HEK293 (cell line): ENCODE measurements at regions not wholly inside any gene's neighbourhood (a gene's known extent, or its start where the extent isn't known, plus 50 kb on each side); places are given as distances from the start of the nearest gene placed in this dataset.

Source experiments
- CTCF ChIA-PET: fragments of 350-600 bp; formaldehyde crosslinking; extraction: SDS; loops from one replicate; lab custom pipeline; 2021; ENCODE audit warnings: antibody characterized with exemption; lab: Yijun Ruan, JAX
- POLR2A ChIA-PET: fragments of 300-600 bp; formaldehyde crosslinking; extraction: SDS; loops from one replicate; lab custom pipeline; 2020; ENCODE audit warnings: antibody characterized with exemption, inconsistent platforms; lab: Yijun Ruan, JAX
- H3K27ac ChIP-seq: fragments of 200-500 bp; sonication (Bioruptor generic); 2 replicates; pipeline ENCODE4 v1.5.1; 2014; ENCODE audit warnings: low read depth, low read length, control low read depth, inconsistent platforms; ENCODE audit errors: extremely low read depth
- H3K36me3 ChIP-seq, 2 experiments: fragments of 200-500 bp in 1 of 2; sonication (Bioruptor generic) in 1 of 2; 1 replicate in 1 of 2; 2 replicates in 1 of 2; pipeline ENCODE4 v1.5.1; 2014 to 2017; ENCODE audit warnings: inconsistent platforms in 2 of 2, low read length in 2 of 2; ENCODE audit not compliant: control insufficient read depth in 2 of 2, insufficient read depth in 1 of 2
- H3K4me1 ChIP-seq: fragments of 200-500 bp; sonication (Bioruptor generic); 2 replicates; pipeline ENCODE4 v1.5.1; 2014; ENCODE audit warnings: mild to moderate bottlenecking, low read length, inconsistent platforms; ENCODE audit not compliant: control insufficient read depth, insufficient read depth
- H3K4me3 ChIP-seq: 2 replicates; pipeline ENCODE4 v1.5.1; 2011; ENCODE audit warnings: low read depth, mild to moderate bottlenecking, control low read depth, low read length, moderate library complexity
- H3K9me3 ChIP-seq: fragments of 200-500 bp; sonication (Bioruptor generic); 2 replicates; pipeline ENCODE4 v1.5.1; 2014; ENCODE audit warnings: low read depth, low read length, inconsistent platforms; ENCODE audit not compliant: control insufficient read depth, insufficient read depth
- GLIS1 ChIP-seq: fragments of 450-650 bp; formaldehyde crosslinking; IDR thresholded peaks from 2 replicates; pipeline ENCODE4 v1.5.1; 2016; ENCODE audit warnings: missing biosample characterization, missing genetic modification characterization
- HOXD13 ChIP-seq: sonication (generic); formaldehyde crosslinking; IDR thresholded peaks from 2 replicates; pipeline ENCODE4 v1.8.0; 2022; ENCODE audit warnings: missing genetic modification reagents, borderline replicate concordance
- KLF17 ChIP-seq: fragments of 450-650 bp; formaldehyde crosslinking; IDR thresholded peaks from 2 replicates; pipeline ENCODE4 v1.5.1; 2016; ENCODE audit warnings: missing biosample characterization, missing genetic modification characterization
- ZBTB11 ChIP-seq: fragments of 450-650 bp; formaldehyde crosslinking; conservative IDR thresholded peaks from 2 replicates; pipeline ENCODE4 v1.5.1; 2016; ENCODE audit warnings: low read depth, missing biosample characterization, missing genetic modification characterization
- ZNF121 ChIP-seq: fragments of 450-650 bp; formaldehyde crosslinking; IDR thresholded peaks from 2 replicates; pipeline ENCODE4 v1.5.1; 2016; ENCODE audit warnings: missing biosample characterization, missing genetic modification characterization
- ZNF214 ChIP-seq: fragments of 450-650 bp; formaldehyde crosslinking; IDR thresholded peaks from 2 replicates; pipeline ENCODE4 v1.5.1; 2017; ENCODE audit warnings: missing biosample characterization, mild to moderate bottlenecking, missing genetic modification characterization, borderline replicate concordance
- ZNF324 ChIP-seq: fragments of 450-650 bp; formaldehyde crosslinking; IDR thresholded peaks from 2 replicates; pipeline ENCODE4 v1.5.1; 2016; ENCODE audit warnings: missing biosample characterization, missing genetic modification characterization
- ZNF423 ChIP-seq: fragments of 450-650 bp; formaldehyde crosslinking; IDR thresholded peaks from 2 replicates; pipeline ENCODE4 v1.5.1; 2016; ENCODE audit warnings: missing biosample characterization, missing genetic modification characterization
- ZNF426 ChIP-seq: fragments of 450-650 bp; formaldehyde crosslinking; IDR thresholded peaks from 2 replicates; pipeline ENCODE4 v1.5.1; 2017; ENCODE audit warnings: missing biosample characterization, missing genetic modification characterization, mild to moderate bottlenecking, inconsistent platforms, moderate library complexity
- ZNF513 ChIP-seq: fragments of 450-650 bp; IDR thresholded peaks from 2 replicates; pipeline ENCODE4 v1.5.1; 2018; ENCODE audit warnings: missing biosample characterization, missing genetic modification characterization
- ZNF555 ChIP-seq: fragments of 450-650 bp; formaldehyde crosslinking; conservative IDR thresholded peaks from 2 replicates; pipeline ENCODE4 v1.5.1; 2017; ENCODE audit warnings: missing biosample characterization, mild to moderate bottlenecking, missing genetic modification characterization, inconsistent platforms
- ZNF560 ChIP-seq: fragments of 450-650 bp; formaldehyde crosslinking; IDR thresholded peaks from 2 replicates; pipeline ENCODE4 v1.5.1; 2017; ENCODE audit warnings: missing biosample characterization, missing genetic modification characterization, borderline replicate concordance
- ZNF626 ChIP-seq: fragments of 450-650 bp; sonication (Bioruptor Pico); formaldehyde crosslinking; IDR thresholded peaks from 2 replicates; pipeline ENCODE4 v1.5.1; 2018; ENCODE audit warnings: missing biosample characterization, missing genetic modification characterization, inconsistent platforms
- ZNF830 ChIP-seq: fragments of 450-650 bp; IDR thresholded peaks from 2 replicates; pipeline ENCODE4 v1.5.0; 2018; ENCODE audit warnings: missing biosample characterization, missing genetic modification characterization, low read depth, mild to moderate bottlenecking, moderate library complexity
- ZNF843 ChIP-seq: fragments of 450-650 bp; formaldehyde crosslinking; IDR thresholded peaks from 2 replicates; pipeline ENCODE4 v1.5.1; 2016; ENCODE audit warnings: missing biosample characterization, missing genetic modification characterization
- TF ChIP-seq, protein P1 (sequence below): fragments of 450-650 bp; formaldehyde crosslinking; IDR thresholded peaks from 2 replicates; pipeline ENCODE4 v1.5.1; 2016; ENCODE audit warnings: missing biosample characterization, missing genetic modification characterization
- TF ChIP-seq, protein P2 (sequence below): fragments of 450-650 bp; formaldehyde crosslinking; IDR thresholded peaks from 2 replicates; pipeline ENCODE4 v1.5.1; 2016; ENCODE audit warnings: missing biosample characterization, missing genetic modification characterization

DNA sequence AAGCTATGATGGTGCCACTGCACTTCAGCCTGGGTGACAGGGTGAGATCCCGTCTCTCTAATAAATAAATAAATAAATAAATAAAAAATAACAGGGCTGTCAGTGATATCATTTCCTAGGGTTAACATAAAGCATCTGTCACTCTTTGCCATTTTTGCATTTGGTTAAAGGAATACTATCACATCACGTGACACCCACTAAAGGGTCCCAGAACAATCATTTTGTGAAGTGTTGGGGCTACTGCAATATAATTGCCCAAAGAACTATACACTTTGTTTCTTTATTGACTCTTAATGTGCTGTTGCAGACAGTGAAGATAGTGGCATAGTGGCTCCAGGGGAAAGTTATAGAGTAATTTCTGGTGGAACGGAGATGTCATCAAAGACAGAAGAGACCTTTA is 176.5 kb upstream of the MMS22L start:
- CTCF ChIA-PET: interaction anchor here (0.6 to 1.4 kb wide), 4 partner anchors 22 to 400 kb away, joined by 3 to 8 read pairs (median 3); no protein-coding TSS in a partner anchor
- Histone ChIP-seq H3K27ac (no peak overlapping the region), H3K4me1 (no peaks in the 10 kb centered on the region), H3K36me3 (no peaks in the 10 kb centered on the region), H3K4me3 (no peak overlapping the region), H3K9me3 (no peaks in the 10 kb centered on the region)
- no peak for TF ChIP-seq ZNF626 (tag by site-specific recombination)
- TF ChIP-seq ZNF121: no peak
- no peak for TF ChIP-seq ZNF426 (tag by site-specific recombination)
- TF ChIP-seq ZNF843 (tag by site-specific recombination): no peak
- POLR2A ChIA-PET: no interaction called here

- H3K4me3 ChIP-seq: no peak overlapping the region
- POLR2A ChIA-PET: no interaction called here
- no peaks in the 10 kb centered on the region for H3K4me1 ChIP-seq
- no peak overlapping the region for H3K27ac ChIP-seq
- no peaks in the 10 kb centered on the region for H3K36me3 ChIP-seq
- CTCF ChIA-PET: interaction anchor here (0.6 to 1.4 kb wide), 4 partner anchors 23 to 400 kb away, joined by 3 to 8 read pairs (median 3); no protein-coding TSS in a partner anchor
- no peak for TF ChIP-seq ZNF560 (tag by site-specific recombination)
- no peak for TF ChIP-seq ZBTB11 (tag by site-specific recombination)
- TF ChIP-seq ZNF423 (tag by site-specific recombination): no peak
- TF ChIP-seq, protein P1, sequence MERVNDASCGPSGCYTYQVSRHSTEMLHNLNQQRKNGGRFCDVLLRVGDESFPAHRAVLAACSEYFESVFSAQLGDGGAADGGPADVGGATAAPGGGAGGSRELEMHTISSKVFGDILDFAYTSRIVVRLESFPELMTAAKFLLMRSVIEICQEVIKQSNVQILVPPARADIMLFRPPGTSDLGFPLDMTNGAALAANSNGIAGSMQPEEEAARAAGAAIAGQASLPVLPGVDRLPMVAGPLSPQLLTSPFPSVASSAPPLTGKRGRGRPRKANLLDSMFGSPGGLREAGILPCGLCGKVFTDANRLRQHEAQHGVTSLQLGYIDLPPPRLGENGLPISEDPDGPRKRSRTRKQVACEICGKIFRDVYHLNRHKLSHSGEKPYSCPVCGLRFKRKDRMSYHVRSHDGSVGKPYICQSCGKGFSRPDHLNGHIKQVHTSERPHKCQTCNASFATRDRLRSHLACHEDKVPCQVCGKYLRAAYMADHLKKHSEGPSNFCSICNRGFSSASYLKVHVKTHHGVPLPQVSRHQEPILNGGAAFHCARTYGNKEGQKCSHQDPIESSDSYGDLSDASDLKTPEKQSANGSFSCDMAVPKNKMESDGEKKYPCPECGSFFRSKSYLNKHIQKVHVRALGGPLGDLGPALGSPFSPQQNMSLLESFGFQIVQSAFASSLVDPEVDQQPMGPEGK (tag by site-specific recombination): no peak
- no peak for TF ChIP-seq ZNF214 (tag by site-specific recombination)
- TF ChIP-seq GLIS1 (tag by site-specific recombination): no peak
- TF ChIP-seq HOXD13 (CRISPR knock-in tag): no peak
- TF ChIP-seq, all 188 proteins: peak for 0
- no peaks in the 10 kb centered on the region for H3K9me3 ChIP-seq
Observed at GRCh38 chr6:97459986-97460385, 177.0 kb upstream of the MMS22L start.

DNA sequence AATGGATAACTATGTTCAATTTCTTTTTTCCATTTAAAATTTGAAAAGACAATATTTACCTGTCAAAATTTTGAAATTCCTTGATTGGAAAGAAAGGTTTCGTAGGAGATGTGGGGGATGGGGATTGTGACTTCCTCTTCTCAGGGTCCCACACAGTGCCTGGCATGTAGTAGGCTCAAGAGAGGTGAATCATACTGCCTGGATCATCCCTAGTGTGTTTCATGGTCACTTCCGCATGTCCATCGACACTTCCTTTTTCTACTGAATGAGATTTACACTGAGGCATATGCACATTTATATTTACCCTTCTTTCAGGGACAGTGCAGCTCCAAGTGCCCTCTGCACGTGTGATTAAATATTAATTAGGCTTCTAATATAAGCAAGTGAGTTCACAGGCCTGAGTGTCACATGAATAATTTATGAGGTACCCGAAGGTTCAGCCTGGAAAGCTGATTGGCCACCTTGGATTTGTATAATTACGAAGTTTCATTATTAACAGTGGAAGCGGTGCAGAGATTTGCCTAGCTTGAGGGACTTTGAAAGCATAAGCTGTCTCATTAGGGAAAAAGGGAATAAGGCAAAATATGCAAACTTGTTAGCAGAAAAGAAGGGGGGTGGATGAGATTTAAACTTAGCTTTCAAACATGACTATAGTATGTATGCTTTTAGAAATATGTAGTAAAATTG is 177.5 kb upstream of the MMS22L start:
- H3K36me3 ChIP-seq: no peaks in the 10 kb centered on the region
- H3K27ac ChIP-seq: no peak overlapping the region
- no peak overlapping the region for H3K4me3 ChIP-seq
- no peaks in the 10 kb centered on the region for H3K4me1 ChIP-seq
- H3K9me3 ChIP-seq: no peaks in the 10 kb centered on the region
- CTCF ChIA-PET: interaction anchor here (0.7 to 1.4 kb wide), 2 partner anchors 19 to 23 kb away, joined by 3 to 8 read pairs; no protein-coding TSS in a partner anchor
- POLR2A ChIA-PET: no interaction called here
- TF ChIP-seq ZNF555 (tag by site-specific recombination): no peak
- TF ChIP-seq ZNF830 (tag by site-specific recombination): no peak
- no peak for TF ChIP-seq ZNF324 (tag by site-specific recombination)
- TF ChIP-seq, protein P2, sequence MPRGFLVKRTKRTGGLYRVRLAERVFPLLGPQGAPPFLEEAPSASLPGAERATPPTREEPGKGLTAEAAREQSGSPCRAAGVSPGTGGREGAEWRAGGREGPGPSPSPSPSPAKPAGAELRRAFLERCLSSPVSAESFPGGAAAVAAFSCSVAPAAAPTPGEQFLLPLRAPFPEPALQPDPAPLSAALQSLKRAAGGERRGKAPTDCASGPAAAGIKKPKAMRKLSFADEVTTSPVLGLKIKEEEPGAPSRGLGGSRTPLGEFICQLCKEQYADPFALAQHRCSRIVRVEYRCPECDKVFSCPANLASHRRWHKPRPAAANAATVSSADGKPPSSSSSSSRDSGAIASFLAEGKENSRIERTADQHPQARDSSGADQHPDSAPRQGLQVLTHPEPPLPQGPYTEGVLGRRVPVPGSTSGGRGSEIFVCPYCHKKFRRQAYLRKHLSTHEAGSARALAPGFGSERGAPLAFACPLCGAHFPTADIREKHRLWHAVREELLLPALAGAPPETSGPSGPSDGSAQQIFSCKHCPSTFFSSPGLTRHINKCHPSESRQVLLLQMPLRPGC (tag by site-specific recombination): no peak
- no peak for TF ChIP-seq ZNF513
- TF ChIP-seq KLF17 (tag by site-specific recombination): no peak
